ENCODE measurements at regions not wholly inside any gene's neighbourhood (a gene's known extent, or its start where the extent isn't known, plus 50 kb on each side); places are given as distances from the start of the nearest gene placed in this dataset.

DNA sequence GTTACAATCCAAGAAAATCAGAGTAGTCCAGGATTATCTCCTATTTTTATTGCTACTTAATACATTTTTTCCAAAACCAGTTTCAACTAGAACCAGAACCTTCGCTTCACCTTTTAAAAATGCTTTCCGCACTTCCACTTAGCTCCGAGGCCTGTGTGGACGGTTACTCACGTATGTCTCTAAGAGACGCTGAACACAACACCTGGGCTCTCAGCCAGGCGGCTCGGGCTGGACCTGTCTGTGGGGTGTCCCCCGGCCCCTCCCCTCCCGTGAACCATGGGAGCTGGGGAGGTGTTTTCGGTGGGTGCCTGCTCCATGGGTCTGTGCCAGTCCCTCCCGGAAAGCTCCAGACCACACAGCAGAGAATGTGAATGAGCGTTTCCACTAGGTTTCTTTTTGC, 223.8 kb downstream of the GLI2 start:
- no peak for DNase-seq (ENCODE audit: low read depth, low spot score)
- in situ Hi-C loops (cut with HindIII; ENCODE audit: low pct_unique_long_range_greater_than_20kb, low sequenced_read_pairs): no loop called here

DNA sequence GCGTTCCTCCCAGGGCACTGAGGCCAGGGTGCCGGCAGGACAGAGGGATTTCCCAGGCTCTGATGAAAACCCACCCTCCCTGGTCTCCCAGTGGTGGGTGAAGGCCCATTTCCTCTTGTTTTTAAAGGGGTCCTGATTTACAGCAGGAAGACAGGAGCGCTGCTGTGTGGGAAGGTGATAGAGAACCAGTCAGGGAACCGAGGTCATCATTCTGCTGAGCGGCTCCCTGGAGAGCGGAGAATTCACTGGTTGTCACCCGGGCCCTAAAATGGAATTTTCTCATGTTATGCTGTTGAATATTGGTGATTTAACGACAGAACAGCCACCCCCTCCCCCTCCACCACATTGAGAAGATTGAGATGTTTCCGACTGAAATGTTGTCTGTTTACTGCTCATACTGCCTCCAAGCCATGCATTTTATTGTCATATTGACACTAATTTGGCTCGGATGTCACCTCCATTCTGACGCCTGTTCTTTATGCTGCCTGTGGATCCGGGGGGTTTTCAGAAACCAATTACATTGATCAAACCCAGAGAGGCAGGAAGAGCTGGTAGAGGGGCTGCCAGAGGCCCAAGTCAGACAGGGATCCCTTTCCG, 225.2 kb downstream of the GLI2 start:
- in situ Hi-C loops (cut with HindIII; ENCODE audit: low pct_unique_long_range_greater_than_20kb, low sequenced_read_pairs): no loop called here
- no peak for DNase-seq (ENCODE audit: low read depth, low spot score)

DNA sequence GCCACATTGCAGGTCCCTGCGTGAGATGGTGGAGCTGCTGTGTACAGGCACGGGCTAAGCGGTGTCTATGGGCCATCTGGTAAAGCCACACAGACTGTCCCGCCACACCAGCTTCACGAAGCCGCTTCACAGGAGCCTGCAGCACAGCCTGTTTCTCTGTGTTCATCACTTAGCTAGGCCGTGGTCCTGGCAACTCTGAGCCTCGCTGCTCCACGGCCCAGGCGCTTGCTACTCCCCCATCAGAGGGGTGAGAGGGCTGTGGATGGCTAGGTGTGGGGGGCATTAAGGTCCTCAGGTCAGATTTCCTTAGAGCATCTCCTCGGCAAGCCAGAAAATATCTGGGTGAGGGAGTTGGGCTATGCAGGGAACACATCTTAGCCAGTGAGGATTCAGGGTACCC, 225.7 kb downstream of the GLI2 start:
- in situ Hi-C loops (cut with HindIII; ENCODE audit: low pct_unique_long_range_greater_than_20kb, low sequenced_read_pairs): no loop called here
- no peak for DNase-seq (ENCODE audit: low read depth, low spot score)

DNA sequence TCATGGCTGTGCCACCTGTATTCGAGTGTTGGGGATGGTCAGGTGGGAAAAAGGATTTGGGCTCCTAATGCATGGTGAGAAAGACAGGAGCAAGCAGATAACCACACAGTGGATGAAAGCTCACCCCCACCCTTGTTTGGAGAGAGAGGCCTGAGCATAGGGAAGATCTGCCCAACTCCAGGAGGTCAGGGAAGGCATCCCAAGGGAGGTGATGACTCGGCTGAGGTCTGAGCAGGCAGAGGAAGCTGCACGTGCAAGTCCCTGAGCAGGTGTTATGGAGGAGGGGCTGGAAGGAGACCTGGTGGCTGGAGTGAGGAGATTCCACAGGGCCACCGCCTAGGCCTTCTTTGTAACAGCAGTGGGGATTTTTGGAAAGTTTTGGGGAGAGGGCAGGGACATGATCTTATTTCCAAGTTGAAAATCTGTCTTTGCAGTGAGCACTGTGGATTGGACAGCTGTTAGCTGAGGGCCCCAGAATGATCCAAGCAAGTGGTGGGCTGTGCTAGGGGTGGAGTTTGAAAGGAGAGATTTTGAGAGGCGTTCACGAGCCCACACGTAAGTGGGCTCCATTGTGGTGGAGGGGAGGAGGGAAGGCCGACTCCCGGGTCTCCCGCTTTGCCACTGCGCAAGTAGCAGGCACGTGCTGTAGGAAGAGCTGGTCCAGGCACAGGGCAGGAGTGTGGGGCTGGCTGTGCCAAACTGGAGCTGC, 228.5 kb downstream of the GLI2 start:
- in situ Hi-C loops (cut with HindIII; ENCODE audit: low pct_unique_long_range_greater_than_20kb, low sequenced_read_pairs): no loop called here
- DNase-seq (ENCODE audit: low read depth, low spot score): no peak

DNA sequence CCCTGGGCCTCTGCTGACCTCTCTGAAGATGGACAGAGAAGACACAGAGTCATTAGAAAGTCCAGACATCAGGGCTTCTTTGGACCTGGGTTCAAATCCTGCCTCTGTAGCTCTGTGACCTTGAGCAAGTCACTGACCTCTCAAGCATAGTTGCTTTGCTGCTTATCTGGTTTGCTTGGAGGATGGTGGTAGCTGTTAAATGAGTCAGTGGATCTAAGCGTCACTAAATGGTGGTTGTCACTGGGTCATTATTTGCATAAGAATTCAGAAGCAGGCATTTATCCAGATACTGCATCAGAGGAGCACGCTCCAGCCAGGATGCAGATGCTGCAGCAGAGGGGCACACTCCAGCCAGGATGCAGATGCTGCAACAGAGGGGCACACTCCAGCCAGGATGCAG, 229.2 kb downstream of the GLI2 start:
- no peak for DNase-seq (ENCODE audit: low read depth, low spot score)
- in situ Hi-C loops (cut with HindIII; ENCODE audit: low pct_unique_long_range_greater_than_20kb, low sequenced_read_pairs): no loop called here

DNA sequence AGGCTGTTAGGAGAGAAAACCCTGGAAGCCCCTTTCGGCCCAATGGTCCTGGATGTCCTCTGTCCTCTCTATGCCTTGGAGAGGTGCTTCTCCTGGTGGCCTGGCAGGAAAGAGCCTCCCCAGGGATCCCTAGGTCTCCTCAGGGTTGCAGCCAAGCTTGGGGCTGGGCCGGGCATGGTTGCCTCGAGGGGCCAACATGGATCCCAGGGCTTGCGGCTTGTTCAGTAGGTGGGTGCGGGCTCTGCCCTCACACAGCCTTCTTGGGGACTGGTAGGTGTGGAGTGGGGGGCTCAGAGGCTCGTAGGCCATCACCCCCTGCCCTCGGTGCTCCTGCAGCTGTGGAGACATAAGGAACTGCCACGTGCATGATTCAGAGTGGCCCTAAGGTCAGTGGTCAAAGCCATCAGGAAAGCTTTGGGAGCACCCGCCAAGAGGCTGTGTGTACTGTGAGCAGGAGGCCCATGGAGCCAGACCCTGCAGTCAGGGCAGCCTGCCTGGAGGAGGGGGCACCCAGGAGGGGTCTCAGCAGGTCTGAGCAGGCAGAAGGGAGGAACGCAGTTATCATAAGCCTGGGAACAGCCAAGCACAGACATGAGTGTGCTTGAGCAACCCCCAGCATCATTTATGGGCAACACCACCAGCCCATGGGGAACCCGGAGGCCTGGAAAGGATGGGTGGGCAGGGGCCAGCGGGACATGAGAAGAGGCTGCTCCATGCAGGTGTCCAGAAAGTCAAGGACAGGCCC, 231.0 kb downstream of the GLI2 start:
- in situ Hi-C loops (cut with HindIII; ENCODE audit: low pct_unique_long_range_greater_than_20kb, low sequenced_read_pairs): no loop called here
- no peak for DNase-seq (ENCODE audit: low read depth, low spot score)

DNA sequence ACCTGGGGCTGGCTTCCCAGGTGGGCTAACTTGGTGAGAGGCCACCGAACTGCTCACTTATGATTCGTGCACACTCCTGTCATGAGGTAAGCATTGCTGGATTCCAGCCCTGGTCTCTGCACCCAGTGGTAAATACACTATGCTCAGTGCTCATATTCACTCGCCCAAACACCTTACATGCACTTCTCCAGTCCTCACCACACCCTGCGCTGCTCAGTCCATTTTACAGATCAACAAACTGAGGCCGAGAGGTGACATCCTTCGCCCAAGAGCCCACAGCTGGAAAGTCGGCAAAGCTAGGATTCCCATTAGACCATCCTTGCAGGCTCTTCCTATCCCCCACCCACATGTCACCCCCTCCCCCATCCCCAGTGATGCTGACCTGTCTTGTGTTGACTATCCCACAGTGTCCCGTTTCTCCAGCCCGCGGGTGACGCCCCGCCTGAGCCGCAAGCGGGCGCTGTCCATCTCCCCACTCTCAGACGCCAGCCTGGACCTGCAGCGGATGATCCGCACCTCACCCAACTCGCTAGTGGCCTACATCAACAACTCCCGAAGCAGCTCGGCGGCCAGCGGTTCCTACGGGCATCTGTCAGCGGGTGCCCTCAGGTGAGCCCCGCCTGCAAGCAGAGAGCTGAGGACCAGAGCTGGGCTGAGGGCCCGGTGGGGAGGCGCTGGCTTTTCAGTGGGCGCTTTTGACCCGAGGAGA, 232.8 kb downstream of the GLI2 start:
- in situ Hi-C loops (cut with HindIII; ENCODE audit: low pct_unique_long_range_greater_than_20kb, low sequenced_read_pairs): no loop called here
- DNase-seq (ENCODE audit: low read depth, low spot score): no peak

DNA sequence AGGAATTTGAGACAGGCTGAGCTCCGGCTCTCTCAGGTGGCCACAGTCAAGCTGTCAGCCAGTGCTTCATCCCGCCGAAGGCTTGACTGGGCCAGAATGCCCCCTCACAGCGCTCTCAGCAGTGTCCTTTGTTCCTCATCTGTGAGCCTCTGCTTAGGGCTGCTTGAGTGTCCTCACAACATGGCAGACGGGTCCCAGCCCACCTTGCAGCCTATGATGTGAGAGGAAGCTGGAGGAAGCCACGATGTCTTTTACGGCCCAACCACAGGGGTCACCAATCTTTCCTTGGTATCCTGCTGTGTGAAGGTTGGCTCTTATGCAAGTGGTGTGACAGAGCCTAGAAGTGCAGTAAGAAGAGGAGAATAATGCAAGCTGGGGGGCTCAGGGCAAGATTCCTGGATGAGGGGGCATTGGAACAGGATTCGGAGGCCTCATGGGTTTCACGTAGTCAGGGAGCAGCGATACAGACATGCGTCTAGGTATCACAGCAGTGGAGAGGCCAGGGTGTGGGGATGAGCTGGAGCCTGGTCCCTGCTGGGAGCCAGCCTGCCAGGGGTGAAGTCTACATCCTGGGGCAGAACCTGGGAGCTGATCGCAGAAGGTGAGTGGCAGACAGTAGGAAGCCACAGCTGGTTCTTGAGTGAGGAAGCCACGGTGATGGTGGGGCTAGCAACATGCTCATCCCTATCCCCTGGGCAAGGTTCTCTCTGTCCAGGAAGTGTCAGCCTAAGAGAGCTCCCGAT, 234.1 kb downstream of the GLI2 start:
- DNase-seq (ENCODE audit: low read depth, low spot score): no peak
- in situ Hi-C loops (cut with HindIII; ENCODE audit: low pct_unique_long_range_greater_than_20kb, low sequenced_read_pairs): no loop called here

DNA sequence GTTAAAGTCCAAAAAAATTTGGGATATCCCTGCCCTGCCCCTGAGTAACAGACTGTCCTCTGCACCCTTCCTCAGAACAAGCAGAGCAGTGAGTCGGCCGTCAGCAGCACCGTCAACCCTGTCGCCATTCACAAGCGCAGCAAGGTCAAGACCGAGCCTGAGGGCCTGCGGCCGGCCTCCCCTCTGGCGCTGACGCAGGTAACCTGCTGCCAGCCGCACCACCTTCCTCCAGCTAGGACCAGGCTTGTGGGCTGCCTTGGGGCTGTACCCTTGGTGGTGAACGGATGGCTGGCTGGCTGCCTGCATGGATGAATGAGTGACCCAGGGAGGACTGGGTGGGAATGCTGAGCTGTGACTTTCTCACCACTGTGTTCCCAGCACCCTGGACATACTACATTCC, 236.2 kb downstream of the GLI2 start:
- in situ Hi-C loops (cut with HindIII; ENCODE audit: low pct_unique_long_range_greater_than_20kb, low sequenced_read_pairs): no loop called here
- no peak for DNase-seq (ENCODE audit: low read depth, low spot score)

DNA sequence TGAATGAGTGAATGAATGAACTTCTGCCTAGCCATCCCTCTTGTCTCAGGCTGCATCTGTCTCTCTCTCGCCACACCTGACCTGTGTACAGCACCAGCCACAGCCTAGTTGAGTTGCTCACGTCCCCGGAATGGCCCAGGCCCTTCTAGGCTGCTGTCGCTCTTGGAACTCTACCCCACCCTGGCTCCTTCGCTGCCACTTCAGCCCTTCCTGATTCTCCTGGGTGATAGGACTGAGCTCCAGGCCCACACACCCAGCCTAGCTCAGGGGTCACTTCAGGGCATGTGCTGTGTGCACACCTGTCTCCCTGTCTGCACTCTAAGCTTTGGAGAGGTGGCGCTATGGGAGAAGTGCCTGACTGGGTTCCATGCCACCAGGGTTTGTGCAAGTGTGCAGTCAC, 236.6 kb downstream of the GLI2 start:
- no peak for DNase-seq (ENCODE audit: low read depth, low spot score)
- in situ Hi-C loops (cut with HindIII; ENCODE audit: low pct_unique_long_range_greater_than_20kb, low sequenced_read_pairs): no loop called here

DNA sequence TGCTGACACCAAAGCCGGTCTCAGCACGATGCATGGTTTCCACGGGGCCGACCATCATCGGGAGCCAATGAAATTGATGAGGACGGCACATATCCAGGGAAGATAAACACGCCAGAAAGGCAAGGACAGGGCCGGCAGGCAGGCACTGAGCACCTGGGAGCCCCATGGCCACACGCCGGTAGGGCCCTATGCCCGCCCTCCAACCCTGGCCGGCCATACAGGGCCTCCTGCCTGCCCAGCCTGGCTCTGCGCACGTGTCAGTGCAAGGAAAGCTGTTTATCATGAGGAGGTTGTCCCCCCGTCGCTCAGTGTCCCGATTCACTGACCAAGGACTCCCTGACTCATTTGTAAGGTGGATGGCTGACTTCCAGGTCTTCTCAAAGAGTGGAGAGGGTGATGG, 237.5 kb downstream of the GLI2 start:
- DNase-seq (ENCODE audit: low read depth, low spot score): no peak
- in situ Hi-C loops (cut with HindIII; ENCODE audit: low pct_unique_long_range_greater_than_20kb, low sequenced_read_pairs): no loop called here

DNA sequence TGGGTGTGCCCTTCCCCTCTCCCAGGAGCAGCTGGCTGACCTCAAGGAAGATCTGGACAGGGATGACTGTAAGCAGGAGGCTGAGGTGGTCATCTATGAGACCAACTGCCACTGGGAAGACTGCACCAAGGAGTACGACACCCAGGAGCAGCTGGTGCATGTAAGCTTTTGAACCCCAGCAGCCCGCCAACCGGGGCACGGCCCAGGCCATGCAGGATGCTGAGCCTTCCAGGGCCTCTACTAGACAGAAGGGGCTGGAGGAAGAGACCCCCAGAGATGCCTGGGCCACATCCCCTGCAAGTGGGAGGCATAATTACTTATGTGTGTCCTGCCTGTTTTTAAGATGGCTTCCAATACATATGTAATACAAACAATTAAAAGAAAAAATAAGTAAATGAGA, 239.3 kb downstream of the GLI2 start:
- DNase-seq (ENCODE audit: low read depth, low spot score): no peak

DNA sequence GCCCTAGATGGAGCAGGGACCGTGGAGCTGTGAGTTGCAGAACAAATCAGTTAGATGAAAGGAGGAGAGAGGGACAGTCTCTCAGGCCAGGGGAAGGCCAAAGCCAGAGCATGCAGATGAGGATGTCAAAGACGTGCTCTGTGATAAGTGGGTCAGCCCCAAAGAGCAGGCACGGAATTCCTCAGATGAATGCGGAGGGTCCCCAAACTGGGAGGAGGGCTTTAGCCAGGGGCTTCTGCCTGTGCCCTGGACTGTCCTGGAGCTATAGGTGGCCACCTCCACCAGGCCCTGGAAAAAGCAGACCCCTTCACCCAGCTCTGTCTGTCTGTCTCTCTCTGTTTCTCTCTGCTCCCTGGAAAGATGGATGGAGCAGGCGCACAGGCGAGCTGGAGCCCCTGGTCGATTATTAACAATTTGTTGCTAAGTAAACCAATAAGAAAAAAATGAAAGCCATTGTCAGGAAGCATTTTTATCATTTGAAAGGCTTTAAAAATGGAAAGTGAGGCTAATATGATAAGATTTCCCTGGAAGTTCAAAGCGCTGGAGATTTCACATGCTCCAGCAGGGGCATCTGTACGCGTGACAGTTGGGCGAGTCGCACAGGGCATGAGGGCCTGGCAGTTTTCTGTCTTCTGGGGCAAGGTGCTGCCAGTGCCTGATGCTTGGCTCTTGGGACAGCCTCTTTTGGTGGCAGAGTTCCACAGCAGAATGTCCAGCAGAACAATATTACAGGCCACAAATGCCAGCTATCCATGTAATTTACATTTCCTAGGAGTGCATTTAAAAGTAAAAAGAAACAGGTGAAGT, 241.0 kb downstream of the GLI2 start:
- in situ Hi-C loops (cut with HindIII; ENCODE audit: low pct_unique_long_range_greater_than_20kb, low sequenced_read_pairs): no loop called here
- DNase-seq (ENCODE audit: low read depth, low spot score): no peak

More for the DNA sequence above, 239.3 kb downstream of the GLI2 start:
- in situ Hi-C loops (cut with HindIII; ENCODE audit: low pct_unique_long_range_greater_than_20kb, low sequenced_read_pairs): no loop called here

DNA sequence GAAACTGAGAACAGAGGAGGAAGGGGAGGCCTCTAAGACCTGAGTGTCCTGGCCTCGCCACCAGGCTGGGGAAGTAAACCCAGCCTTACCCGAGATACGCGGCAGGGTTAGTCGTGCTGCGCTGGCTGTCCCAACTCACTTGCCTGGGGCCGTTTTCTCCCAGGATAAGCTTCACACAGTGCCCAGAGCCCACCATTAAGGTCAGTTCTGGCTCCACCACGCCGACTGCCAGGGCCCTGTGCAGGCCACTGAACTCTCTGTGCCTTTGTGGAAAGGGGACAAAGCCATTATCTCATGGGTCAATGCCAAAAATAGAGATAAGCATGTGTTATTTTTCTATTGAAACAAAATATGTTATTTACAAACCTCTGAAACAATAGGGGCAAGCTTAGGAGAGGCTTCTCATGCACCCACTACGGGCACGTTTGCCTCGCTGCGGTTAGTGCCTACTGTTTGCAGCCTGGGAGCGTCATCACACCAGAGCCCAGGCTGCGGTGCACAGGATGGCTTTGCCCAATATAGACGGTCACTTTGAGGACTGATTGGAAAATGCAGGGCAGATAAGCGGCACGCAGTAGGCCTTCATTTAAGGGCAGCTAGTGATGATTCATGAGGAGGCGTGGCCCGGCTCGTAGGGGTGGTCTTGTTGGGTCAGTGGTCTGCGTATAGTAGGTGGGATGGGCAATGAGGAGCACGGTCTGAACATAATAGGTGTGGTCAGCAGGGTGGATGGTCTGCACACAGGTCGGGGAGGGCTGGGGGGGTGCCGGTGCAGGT, 242.1 kb downstream of the GLI2 start:
- DNase-seq (ENCODE audit: low read depth, low spot score): no peak
- in situ Hi-C loops (cut with HindIII; ENCODE audit: low pct_unique_long_range_greater_than_20kb, low sequenced_read_pairs): no loop called here

DNA sequence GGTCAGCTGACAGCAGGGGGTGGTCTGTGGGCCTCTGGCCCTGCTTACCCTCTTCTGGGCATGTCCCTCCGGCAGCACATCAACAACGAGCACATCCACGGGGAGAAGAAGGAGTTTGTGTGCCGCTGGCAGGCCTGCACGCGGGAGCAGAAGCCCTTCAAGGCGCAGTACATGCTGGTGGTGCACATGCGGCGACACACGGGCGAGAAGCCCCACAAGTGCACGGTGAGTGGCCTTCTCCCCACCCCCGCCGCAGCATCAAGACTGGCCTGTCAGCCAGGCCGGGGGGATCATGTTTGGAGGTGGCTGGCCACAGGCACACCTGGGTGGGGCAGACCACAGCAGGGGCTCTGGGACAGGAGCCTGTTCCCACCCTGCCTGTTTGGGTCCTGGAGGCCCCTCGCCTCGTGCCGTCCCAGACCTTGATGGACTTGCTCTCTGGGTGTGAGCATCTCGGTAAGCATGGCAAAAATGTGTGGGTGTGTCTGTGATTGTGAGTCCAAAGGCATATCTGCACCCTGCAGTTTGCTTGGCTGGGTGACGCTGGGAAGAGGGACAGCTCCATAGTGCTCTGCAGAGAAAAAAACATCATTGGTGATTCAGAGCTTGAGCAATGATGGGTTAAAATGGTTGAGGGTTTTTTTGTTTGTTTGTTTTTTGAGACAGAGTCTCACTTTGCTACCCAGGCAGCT, 242.8 kb downstream of the GLI2 start:
- no peak for DNase-seq (ENCODE audit: low read depth, low spot score)
- in situ Hi-C loops (cut with HindIII; ENCODE audit: low pct_unique_long_range_greater_than_20kb, low sequenced_read_pairs): no loop called here

DNA sequence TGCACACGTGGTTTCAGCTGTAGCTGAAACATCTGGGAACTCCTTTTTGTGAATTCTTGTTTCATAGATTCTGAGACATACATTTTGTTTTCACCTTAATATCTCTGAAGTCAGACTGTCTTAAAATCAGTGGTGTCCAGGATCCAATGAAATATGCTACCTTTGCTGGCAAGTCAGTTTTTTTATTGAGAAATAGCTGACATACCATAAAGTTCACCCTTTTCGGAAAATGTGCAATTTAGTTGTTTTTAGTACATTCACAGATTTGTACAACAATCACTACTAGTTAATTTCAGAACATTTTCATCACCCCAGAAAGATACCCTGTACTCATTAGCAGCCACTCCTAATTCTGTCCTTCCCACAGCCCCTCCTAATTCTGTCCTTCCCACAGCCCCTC, 243.7 kb downstream of the GLI2 start:
- in situ Hi-C loops (cut with HindIII; ENCODE audit: low pct_unique_long_range_greater_than_20kb, low sequenced_read_pairs): no loop called here

More for the DNA sequence above, 243.7 kb downstream of the GLI2 start:
- DNase-seq (ENCODE audit: low read depth, low spot score): no peak
